HG03280 (cell line): ENCODE measurements at regions not wholly inside any gene's neighbourhood (a gene's known extent, or its start where the extent isn't known, plus 50 kb on each side); places are given as distances from the start of the nearest gene placed in this dataset.

Experiments used
- ATAC-seq: cut with Tn5 transposase; IDR thresholded peaks from one replicate; pipeline ENCODE4 v1.9.1; 2021; ENCODE audit warnings: mild to moderate bottlenecking, moderate library complexity; ENCODE audit not compliant: unreplicated experiment

DNA sequence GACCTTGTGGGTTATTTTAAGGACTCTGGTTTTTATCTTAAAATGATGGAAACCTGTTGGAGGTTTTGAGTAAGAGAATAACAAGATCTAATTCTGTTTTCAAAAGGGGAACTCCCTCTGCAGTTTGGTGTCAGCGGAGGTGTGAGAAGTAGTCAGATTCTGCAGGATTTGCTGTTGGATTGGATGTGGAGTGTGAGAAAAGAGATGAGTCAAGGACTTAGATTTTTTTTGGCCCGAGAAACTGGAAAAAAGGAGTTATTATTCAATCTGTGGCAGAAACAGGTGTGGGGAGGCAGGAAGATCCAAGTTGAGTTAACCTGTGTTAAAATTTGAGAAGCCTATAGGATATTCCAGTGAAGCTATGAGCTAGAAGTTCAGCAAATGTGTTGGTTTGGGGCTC is 337.2 kb upstream of the FANCL start:
- ATAC-seq: no peak

DNA sequence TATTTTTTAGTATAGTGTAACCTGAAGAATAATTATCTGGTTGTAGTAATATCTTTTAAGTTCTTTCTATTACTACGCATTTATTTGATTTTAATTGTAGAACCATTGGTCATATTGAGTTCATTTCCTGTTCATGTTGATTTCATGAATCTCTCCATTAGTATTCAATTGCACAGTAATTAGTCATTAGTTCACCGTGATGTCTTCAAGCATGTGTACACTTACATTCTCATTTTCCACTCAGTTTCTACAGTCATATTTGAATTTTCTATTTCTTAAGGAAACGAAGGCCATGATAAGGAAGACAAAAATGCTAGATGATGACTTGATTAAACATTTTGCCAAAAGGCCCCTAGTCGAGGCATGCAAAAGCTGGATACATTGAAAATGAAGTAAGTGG is 333.7 kb upstream of the FANCL start:
- no peak for ATAC-seq

DNA sequence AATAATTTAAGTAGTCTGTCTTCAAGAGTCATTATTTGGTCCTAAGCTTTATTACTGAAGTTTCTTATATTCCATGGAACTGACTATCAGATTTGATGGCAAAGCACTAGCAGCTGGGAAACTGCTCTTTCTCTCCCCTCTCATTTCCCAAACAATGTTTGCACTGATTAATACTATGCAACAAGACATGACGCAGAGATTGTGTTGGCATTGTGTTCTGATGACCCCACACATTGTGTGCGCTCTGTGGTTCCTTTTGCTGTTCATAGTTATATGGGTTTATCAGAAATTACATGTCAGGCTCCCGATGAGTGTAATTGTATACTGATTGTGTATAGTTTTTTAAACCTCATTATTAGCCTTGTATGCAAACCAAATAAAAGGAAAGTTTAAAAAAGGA is 331.6 kb upstream of the FANCL start:
- no peak for ATAC-seq

DNA sequence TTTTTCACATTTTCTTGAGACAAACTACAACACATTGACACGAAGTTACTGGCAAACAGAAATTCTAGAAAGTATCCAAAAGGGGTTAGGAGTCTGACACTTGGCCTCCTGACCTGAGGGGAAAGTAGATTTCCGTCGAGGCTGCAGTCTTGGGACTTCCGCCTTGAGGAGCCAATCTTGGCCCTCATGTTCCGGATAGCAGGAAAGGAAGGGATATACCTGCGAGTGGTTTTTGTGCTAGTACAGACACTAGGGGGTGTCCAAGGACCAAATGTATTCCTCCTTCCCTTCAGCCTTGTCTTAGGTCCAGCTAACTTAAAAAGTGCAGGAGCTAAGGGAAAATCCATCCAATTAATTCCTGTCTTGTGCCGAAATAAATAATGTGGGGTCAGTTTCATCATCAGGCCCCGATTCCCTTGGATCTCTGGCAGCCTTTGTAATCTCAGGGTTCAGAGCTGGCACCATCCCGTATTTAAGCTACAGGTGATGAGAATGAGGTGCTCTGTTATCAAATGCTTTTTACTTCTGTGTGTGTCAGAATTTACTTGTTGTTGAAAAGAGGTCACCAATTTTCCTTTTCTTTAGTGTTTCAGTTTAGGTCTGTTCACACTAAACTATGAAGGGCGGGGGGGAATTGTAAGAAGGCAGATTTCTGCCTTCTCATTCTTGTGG is 330.2 kb upstream of the FANCL start:
- peak; percentile 63 for ATAC-seq

DNA sequence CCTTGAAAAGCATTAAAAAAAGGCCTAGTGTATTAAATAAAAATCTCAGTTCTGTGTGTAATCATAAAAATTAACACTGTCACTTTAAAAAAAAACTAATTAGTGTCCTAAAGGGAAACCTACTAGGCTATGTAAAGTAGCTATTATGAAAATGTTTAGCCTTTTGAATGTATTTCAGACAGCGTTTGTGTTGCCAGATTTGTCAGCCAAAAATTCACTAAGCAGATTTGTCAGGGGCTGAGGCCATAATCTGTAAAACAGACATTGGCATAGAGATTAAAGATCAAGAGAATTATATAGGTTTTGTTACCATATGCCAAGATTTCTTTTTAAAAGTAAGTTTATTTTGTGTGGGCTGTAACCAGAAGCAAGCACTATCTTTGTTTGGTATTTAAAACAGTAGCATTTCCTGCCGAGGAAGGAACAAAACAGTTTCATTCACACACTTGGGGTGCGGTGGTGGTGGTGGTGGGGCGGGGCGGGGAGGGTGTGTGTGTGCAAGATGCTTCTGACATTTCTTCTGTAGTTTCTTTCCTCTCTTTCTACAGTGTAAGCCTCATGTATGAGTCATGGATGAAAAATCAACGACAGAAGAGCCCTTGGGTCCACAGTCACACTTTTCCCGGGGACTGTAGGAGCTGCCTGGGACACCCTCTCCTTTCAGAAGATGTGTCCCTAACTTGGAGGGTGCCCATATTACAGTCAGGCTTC is 328.5 kb upstream of the FANCL start:
- ATAC-seq: peak; percentile 67

DNA sequence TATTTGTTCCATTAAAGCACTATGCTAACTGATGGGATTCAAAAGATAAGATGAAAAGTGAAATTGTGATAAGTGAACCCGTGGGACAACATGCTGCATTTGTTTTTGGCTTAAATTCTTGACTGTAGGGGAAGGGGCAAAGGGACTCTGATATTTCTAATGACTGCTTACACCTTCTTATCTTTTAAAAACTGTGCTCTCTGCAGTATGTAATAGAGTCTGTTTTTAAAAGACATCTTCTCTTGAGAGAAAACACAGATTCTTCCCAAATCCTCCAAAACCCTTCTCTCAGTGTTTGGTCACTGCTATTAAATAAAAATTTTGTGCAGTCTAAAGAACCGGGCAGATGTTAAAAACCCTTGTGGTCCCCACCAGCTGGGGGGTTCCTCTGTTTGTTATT is 327.8 kb upstream of the FANCL start:
- no peak for ATAC-seq

DNA sequence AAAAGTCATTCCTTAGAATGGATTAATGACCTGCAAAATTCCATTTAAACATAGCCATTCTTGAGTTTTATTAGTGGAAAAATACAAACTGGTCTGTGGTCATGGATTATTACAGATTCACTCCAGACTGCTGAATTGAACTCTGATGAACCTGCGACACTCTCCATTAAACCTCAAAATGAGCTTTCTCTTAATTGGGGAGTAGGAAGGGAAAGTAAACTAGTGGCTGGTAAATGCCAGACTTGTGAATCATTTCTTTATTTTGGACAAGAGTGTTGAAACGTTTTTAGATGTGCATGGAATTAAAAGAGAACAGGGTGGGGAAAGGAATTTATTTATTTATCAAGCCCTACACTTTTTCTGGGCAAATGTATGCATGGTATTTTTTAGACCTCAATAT is 321.2 kb upstream of the FANCL start:
- no peak for ATAC-seq

DNA sequence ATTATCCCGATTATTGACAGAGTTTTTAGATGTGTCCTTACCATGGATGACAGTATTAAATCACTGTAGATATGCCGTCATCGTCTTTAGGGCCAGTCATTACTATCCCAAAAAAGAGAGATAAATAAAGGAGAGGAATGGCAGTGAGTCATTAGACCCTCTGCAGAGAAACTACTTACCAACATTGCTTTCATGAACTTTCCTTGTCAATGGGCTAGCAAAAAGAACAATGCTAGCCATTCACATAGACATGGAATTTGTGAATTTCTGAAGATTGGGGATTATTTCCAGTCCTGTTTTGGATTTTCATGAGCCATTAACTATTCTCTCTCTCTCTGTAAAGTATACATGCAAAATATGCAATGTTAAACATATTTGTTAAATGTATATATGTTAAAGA is 319.4 kb upstream of the FANCL start:
- ATAC-seq: no peak

DNA sequence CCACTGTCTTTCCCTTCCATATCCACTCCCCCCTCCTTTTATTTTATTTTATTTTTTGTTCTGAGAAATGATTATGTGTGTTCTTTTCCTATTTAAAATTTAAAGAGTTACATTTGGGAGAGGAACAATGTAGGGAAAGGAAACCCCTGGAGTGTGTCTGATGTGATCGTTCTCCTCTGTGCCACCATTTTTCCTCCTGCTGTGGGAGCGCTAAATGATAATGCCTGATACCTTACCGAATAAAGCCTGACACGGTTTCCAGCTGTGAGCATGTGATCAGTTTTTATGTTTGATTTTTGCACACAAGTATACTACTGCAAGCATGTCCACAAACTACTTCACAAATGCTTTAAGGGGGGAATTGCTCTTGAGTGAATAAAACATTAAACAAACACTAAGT is 317.8 kb upstream of the FANCL start:
- ATAC-seq: no peak

DNA sequence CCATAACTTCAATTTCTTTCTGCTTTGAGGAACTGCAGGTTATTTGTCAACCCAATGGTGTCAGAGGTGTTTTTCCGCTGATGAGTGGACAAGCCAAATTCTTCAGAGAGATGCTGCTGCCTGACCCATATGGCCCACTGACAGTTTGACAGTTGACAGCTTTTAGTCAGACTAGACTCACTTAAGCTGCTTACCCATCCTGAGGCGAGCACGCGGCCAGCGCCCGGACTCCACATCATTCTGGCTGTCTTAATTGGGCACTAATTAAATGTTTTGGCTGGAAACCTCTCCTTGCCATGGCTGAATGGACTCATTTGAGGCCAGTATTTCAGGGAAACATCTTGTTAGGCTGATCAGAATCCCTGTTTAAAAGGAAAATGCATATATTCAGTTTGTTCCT is 316.1 kb upstream of the FANCL start:
- no peak for ATAC-seq

DNA sequence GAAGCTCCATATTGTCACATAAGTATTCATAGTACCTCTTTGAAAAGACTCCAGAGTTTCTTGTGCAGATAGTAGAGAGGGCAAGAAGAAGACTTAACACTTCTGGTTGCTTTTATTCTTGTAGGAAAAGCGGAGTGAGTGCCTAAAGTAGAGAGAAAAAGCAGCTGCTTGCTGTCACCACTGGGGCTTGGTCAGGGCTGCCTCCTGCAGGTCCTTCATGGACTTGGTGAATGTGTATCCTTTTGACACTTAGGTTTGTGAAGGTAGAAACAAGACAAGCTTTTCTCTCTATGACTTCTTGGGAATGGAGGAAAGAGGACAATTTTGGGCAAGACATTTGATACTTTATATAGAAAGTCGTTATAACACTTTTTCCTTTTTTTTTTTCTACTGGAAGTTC is 312.8 kb upstream of the FANCL start:
- ATAC-seq: no peak

DNA sequence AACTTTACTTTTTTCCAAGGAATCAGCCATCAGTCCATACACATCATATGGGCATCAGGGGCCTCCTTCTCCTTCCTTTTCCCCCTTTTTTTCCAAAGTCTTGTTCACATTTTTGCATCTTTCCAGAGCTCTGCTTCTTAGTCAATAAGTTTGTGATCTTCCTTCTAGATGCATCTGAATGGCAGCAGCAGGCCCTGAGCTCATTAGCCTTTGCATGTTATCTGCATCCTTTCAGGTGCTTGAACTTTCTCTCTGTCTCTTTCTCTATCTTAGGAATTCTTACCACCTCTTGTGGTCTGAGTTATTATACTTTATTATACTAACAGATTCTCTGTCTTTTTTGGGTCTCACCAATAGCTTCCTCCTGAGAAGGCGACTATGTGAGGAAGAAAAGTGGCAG is 312.4 kb upstream of the FANCL start:
- no peak for ATAC-seq

DNA sequence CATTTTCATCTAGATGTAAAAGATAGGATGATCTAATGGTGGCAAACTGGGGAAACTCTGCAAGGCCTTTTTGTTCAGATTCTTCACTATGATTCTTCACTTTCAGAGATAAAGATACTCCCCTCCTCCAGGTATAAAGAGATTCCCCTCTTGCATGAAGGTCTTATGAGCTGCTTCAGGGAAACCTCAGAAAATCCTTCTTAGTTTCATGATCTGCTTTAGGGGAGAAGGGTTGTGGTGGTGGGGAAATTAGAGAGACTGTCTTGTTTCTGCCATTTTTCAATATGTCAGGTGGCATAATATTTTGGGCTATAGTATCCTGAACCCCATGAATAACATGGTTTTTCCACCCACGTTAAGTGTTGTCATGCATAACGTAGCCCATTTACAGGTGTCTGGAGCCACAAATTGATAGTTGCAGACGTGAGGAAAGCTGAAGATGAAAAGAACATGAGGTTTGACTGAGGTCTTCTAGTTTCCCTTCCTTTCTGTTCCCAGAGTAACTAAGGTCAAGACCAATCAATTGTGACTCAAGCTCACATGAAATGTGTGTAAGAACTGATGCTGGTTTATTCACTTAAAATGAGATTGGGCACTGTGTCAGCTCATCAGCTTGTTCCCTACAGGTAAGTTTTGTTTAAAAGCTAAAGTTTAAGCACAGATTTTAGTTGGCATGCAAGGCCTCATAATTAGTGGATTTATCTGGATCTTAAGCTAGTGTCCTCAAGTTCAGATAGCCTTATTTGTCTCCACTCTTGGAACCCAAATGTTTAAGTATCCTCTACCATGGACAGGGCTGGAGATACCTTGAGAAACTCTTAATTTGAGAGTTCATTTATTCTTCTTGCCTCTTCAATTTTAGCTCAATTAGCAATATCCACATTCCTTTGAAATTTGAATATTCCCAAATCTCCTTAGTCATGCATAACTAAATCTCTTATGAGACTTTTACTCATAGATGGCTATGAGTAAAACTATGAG is 304.5 kb upstream of the FANCL start:
- ATAC-seq: no peak

DNA sequence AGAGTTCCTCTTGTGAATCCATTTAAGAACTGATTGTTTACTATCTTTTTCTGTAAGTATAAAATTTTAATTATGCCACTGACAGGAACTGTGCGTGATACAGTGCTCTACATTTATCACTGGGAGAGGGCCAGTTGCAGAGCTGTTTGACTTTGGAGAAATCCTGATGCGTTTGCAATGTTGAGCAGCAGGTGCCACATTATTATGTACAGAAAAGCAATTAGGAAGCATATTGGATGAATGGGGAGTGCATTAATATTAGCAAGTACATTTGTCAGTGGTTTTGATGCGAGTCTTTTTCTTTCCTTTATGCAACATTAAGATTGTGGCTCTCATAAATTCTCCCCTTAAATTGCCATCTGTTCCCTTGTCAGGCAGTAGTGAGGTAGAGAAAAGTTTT is 302.3 kb upstream of the FANCL start:
- ATAC-seq: no peak

DNA sequence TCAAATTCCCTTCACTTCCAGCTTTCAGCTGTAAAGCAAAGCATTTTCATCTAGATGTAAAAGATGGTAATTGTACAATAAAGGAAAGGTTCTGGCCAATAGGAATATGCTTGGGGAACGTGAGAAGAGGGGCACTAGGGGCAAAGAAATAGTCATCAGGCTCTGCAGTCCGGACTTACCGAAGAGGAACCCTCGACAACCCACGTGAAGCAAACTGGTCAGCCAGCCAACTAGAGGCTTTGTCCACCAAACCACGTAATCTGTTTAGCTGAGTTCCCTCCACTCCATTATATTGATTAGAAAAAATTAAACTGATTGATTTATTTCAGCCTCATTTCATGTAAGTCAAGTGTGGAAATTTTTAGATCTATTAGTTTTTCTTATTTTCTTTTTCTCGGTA is 300.4 kb upstream of the FANCL start:
- no peak for ATAC-seq

DNA sequence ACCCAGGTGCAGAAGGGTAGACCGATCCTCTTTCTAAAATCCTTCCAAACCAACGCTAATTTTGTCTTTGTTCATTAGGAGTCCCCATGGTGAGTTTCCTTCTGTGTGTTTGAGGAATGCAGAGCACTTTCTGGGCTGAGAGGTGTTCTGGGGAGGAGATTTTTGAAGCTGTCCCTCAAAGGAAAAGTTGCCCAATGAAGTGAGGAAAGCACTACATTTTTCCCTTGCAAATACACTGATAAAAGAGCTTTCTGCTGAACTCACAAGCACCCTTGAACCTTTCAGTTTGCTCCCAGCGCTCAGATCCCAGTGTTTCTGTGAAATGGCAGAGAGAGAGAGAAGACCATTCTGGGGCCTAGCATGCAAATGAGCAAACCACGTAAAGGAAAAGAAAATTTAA is 299.6 kb upstream of the FANCL start:
- ATAC-seq: no peak

DNA sequence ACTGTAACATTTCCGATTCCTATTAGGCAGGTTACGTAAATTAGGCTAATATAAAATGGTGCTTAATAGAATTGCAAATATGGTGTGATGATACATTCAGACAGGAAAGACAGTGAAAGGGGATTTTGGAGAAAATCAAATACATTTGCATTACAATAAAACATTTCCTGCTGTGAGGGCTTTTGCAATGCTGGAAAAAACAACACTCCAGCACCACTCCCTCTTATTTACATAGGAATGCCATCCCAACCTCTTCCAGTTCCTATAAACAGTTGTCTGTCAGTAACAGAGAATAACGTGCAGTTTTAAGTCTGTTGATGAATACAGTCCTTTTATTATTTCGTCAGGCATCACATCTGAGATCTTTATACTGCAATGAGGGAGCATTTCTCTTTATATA is 298.8 kb upstream of the FANCL start:
- no peak for ATAC-seq

DNA sequence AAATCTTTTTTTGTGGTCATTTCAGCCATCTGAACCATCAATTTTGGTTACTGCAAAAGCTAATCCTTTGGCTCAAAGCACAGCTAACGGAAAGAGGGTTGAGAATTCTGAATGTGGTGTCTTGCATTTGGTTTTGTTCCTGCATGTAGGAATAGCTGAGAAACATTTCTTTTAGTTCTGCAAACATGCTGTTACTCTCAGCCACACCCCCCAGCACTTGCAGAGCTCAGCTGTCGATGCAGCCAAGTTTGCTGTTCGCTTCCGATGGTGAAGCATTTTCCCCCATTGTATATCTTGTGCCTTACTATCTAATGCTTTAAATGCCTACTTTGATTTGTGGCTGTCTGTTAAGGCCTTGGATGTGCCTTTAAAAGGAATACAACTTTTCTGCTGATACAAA is 294.9 kb upstream of the FANCL start:
- no peak for ATAC-seq

DNA sequence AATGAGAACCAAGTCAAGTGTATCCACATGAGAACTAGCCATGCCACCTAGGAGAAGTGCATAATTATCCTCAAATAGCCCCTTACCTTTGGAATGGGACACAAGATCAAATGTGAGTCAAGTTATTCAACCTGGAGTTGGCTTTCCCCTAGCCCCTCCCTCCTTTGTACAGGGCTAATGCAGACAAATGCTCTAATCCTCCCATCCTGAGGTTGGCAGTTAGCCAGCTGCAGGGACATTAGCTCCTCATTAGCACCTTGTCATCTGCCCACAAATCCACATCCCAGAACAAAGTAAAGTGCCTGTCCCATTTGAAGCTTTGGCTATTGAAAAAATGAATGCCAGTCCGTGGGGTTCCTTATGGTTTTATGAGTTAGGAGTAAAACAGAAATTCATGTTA is 294.1 kb upstream of the FANCL start:
- ATAC-seq: no peak

DNA sequence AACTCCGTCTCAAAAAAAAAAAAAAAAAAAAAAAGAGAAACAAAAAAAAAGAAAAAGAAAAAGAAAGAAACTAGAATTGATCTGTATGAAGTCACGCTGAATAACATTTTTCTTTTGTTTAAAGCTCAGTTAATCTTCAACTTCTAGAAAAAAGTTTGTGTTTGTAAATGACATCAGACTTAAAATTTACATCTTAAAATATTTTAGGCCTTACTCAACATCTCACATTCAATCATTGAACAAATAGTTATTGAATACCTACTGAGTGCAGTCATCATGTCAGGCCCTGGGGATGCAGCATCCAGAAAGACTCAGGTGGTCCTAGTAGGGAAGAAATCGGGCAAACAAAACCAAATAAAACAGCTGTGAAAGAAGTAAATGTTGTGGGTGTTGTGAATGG is 292.3 kb upstream of the FANCL start:
- ATAC-seq: no peak

DNA sequence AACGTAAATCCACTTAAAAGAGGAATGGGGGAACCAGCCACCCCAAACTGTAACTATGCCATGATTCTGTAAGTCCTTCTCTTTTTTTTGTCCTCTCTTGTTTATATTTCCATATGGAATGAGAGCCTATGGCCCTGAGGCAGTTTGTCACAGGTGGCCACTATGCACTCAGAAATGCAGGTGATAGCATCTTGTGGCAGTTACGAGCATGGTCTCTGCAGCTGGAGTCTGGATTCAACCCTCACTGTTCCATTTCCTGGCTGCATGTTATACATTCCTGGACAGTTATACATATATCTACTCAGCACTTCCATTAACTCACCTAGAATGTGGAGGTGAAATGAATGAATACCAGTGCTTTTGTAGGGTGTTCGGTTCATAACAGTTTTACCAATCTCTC is 291.5 kb upstream of the FANCL start:
- ATAC-seq: no peak

DNA sequence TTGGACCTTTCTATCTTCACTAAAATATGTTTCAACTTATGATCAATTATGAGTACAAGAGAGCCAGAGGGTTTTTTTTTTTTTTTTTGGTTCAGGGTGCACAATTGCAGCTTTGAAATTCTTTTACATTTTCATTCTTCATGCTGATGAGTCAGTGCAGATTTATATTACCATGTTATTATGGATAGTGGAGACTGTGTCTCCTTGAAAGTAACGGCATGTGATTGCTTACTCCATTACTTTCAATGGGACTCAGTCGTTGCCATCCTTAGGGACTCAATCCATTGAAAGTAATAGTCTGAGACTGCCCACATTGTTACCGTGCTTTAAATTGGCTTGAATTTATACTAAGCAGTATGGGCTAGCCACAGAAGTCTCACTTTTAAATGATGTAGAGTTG is 286.5 kb upstream of the FANCL start:
- no peak for ATAC-seq
